ENCODE measurements at regions not wholly inside any gene's neighbourhood (a gene's known extent, or its start where the extent isn't known, plus 50 kb on each side); places are given as distances from the start of the nearest gene placed in this dataset.

- Histone ChIP-seq H3K27ac (no peak overlapping the region), H3K9me3 (no peaks in the 10 kb centered on the region), H3K4me1 (ENCODE audit: control insufficient read depth in 1 of 2, insufficient read depth in 1 of 2, low read depth in 1 of 2, low read length in 1 of 2) (no peaks in the 10 kb centered on the region), H3K36me3 (no peaks in the 10 kb centered on the region), H3K4me3 (ENCODE audit: low read depth in 1 of 2, low read length in 1 of 2) (no peak overlapping the region), H3K27me3 (no peaks in the 10 kb centered on the region)
- TF ChIP-seq CTCF (IDR thresholded peaks at IDR 0.05): no peak
Measured at GRCh38 chr7:118642396-118642795, 417.9 kb downstream of the ANKRD7 start.

GRCh38 chr7:118644346-118644745 lies 419.8 kb downstream of the ANKRD7 start:
- Histone ChIP-seq H3K9me3 (no peaks in the 10 kb centered on the region), H3K27me3 (no peaks in the 10 kb centered on the region), H3K4me3 (ENCODE audit: low read depth in 1 of 2, low read length in 1 of 2) (no peak overlapping the region), H3K4me1 (ENCODE audit: control insufficient read depth in 1 of 2, insufficient read depth in 1 of 2, low read depth in 1 of 2, low read length in 1 of 2) (no peaks in the 10 kb centered on the region), H3K36me3 (no peaks in the 10 kb centered on the region), H3K27ac (no peak overlapping the region)
- no peak for TF ChIP-seq CTCF (IDR thresholded peaks at IDR 0.05)

GRCh38 chr7:118648002-118648401 lies 423.5 kb downstream of the ANKRD7 start:
- no peaks in the 10 kb centered on the region for H3K27me3 ChIP-seq
- no peak for TF ChIP-seq CTCF (IDR thresholded peaks at IDR 0.05)

GRCh38 chr7:118657391-118658005 lies 433.0 kb downstream of the ANKRD7 start:
- Histone ChIP-seq H3K27ac (no peak overlapping the region), H3K4me1 (ENCODE audit: control insufficient read depth in 1 of 2, insufficient read depth in 1 of 2, low read depth in 1 of 2, low read length in 1 of 2) (no peaks in the 10 kb centered on the region), H3K9me3 (no peaks in the 10 kb centered on the region), H3K27me3 (no peaks in the 10 kb centered on the region), H3K4me3 (ENCODE audit: low read depth in 1 of 2, low read length in 1 of 2) (no peak overlapping the region), H3K36me3 (no peaks in the 10 kb centered on the region)
- TF ChIP-seq CTCF (IDR thresholded peaks at IDR 0.05): no peak

More at GRCh38 chr7:118648002-118648401, 423.5 kb downstream of the ANKRD7 start:
- Histone ChIP-seq H3K4me1 (ENCODE audit: control insufficient read depth in 1 of 2, insufficient read depth in 1 of 2, low read depth in 1 of 2, low read length in 1 of 2) (no peaks in the 10 kb centered on the region), H3K36me3 (no peaks in the 10 kb centered on the region), H3K9me3 (no peaks in the 10 kb centered on the region), H3K4me3 (ENCODE audit: low read depth in 1 of 2, low read length in 1 of 2) (no peak overlapping the region), H3K27ac (no peak overlapping the region)

GRCh38 chr7:118662266-118662665 lies 437.8 kb downstream of the ANKRD7 start:
- Histone ChIP-seq H3K27ac (no peak overlapping the region), H3K36me3 (no peaks in the 10 kb centered on the region), H3K4me3 (ENCODE audit: low read depth in 1 of 2, low read length in 1 of 2) (no peak overlapping the region), H3K4me1 (ENCODE audit: control insufficient read depth in 1 of 2, insufficient read depth in 1 of 2, low read depth in 1 of 2, low read length in 1 of 2) (no peaks in the 10 kb centered on the region), H3K27me3 (no peaks in the 10 kb centered on the region), H3K9me3 (no peaks in the 10 kb centered on the region)
- no peak for TF ChIP-seq CTCF (IDR thresholded peaks at IDR 0.05)

Data from neutrophil (primary cell).